Activated CD4-positive, alpha-beta memory T cell treated with anti-CD3 and anti-CD28 coated beads, Interleukin-2, amount 10 ng/mL, durations not matched to agents 7 days and 5 days (primary cell): ENCODE measurements at regions not wholly inside any gene's neighbourhood (a gene's known extent, or its start where the extent isn't known, plus 50 kb on each side); places are given as distances from the start of the nearest gene placed in this dataset.

ENCODE experiments used
- CTCF ChIA-PET: fragments of 350-600 bp; sonication (Branson Sonifier 250); formaldehyde crosslinking; loops from one replicate; lab custom pipeline; 2021; ENCODE audit warnings: antibody characterized with exemption, inconsistent platforms; lab: Charles Lee
- POLR2A ChIA-PET: fragments of 350-600 bp; sonication (Branson Sonifier 250); formaldehyde crosslinking; loops from one replicate; lab custom pipeline; 2021; ENCODE audit warnings: antibody characterized with exemption; lab: Charles Lee
- DNase-seq: peaks from one replicate; pipeline ENCODE4 v3.0.0-alpha.2; 2020
- H3K27ac Mint-ChIP-seq: one replicate; pipeline ENCODE4 v1.8.0; 2021; ENCODE audit warnings: mild to moderate bottlenecking, mixed read lengths
- H3K27me3 Mint-ChIP-seq: one replicate; pipeline ENCODE4 v1.8.0; 2021; ENCODE audit warnings: mixed read lengths
- H3K36me3 Mint-ChIP-seq: one replicate; pipeline ENCODE4 v1.8.0; 2021; ENCODE audit warnings: low read depth, mixed read lengths
- H3K4me1 Mint-ChIP-seq: one replicate; pipeline ENCODE4 v1.8.0; 2021; ENCODE audit warnings: mixed read lengths
- H3K4me3 Mint-ChIP-seq: one replicate; pipeline ENCODE4 v1.8.0; 2021; ENCODE audit warnings: mild to moderate bottlenecking, mixed read lengths
- H3K9me3 Mint-ChIP-seq: one replicate; pipeline ENCODE4 v1.8.0; 2021; ENCODE audit warnings: mixed read lengths

GRCh38 chr4:81963763-81964020 lies 410.1 kb downstream of the HNRNPD start:
- no peaks in the 10 kb centered on the region for H3K4me1 Mint-ChIP-seq
- CTCF ChIA-PET = no interaction called here
- POLR2A ChIA-PET = no interaction called here
- no peaks in the 10 kb centered on the region for H3K27me3 Mint-ChIP-seq
- no peaks in the 10 kb centered on the region for H3K36me3 Mint-ChIP-seq
- no peaks in the 10 kb centered on the region for H3K9me3 Mint-ChIP-seq
- no peak overlapping the region for H3K27ac Mint-ChIP-seq
- no peak for DNase-seq
- no peak overlapping the region for H3K4me3 Mint-ChIP-seq

- no peaks in the 10 kb centered on the region for H3K9me3 Mint-ChIP-seq
- no peaks in the 10 kb centered on the region for H3K4me1 Mint-ChIP-seq
- ChIA-PET CTCF (no interaction called here), POLR2A (no interaction called here)
- no peak overlapping the region for H3K4me3 Mint-ChIP-seq
- H3K27ac Mint-ChIP-seq = no peak overlapping the region
- H3K27me3 Mint-ChIP-seq = no peaks in the 10 kb centered on the region
- no peak for DNase-seq
- no peaks in the 10 kb centered on the region for H3K36me3 Mint-ChIP-seq
Measured at GRCh38 chr4:81963015-81963762, 410.6 kb downstream of the HNRNPD start.

- POLR2A ChIA-PET = no interaction called here
- no peaks in the 10 kb centered on the region for H3K36me3 Mint-ChIP-seq
- H3K4me3 Mint-ChIP-seq = no peak overlapping the region
- no peak for DNase-seq
- H3K9me3 Mint-ChIP-seq = no peaks in the 10 kb centered on the region
- H3K27ac Mint-ChIP-seq = no peak overlapping the region
- no peaks in the 10 kb centered on the region for H3K4me1 Mint-ChIP-seq
- no peaks in the 10 kb centered on the region for H3K27me3 Mint-ChIP-seq
- CTCF ChIA-PET = no interaction called here
Measured at GRCh38 chr4:81960961-81961360, 412.8 kb downstream of the HNRNPD start.

DNA sequence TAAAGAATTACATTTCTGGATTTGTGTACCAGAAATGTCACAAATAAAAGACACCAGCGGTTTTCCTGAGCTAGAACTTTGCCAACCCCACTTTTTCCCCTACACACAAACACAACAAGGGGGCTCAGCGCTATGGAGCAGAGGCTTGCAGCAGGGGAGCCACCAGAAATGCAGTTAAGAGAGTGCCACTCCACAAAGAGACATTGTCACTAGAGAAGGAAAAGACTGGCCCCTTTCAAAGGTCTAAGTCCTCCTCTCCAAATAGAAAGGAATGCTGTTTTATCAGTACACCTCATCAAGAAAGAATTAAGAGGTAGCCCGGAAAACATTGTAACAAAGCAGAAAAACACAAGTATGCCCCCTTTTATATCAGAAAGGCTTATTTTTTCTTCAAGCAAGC lies 419.5 kb downstream of the HNRNPD start:
- no peak for DNase-seq
- no peaks in the 10 kb centered on the region for H3K9me3 Mint-ChIP-seq
- H3K27me3 Mint-ChIP-seq = no peaks in the 10 kb centered on the region
- ChIA-PET CTCF (no interaction called here), POLR2A (no interaction called here)
- H3K36me3 Mint-ChIP-seq = no peaks in the 10 kb centered on the region
- H3K4me1 Mint-ChIP-seq = no peaks in the 10 kb centered on the region
- H3K4me3 Mint-ChIP-seq = no peak overlapping the region
- H3K27ac Mint-ChIP-seq = no peak overlapping the region

- no peak for DNase-seq
- CTCF ChIA-PET = no interaction called here
- POLR2A ChIA-PET = no interaction called here
- no peaks in the 10 kb centered on the region for H3K9me3 Mint-ChIP-seq
- no peaks in the 10 kb centered on the region for H3K4me1 Mint-ChIP-seq
- no peak overlapping the region for H3K4me3 Mint-ChIP-seq
- H3K27ac Mint-ChIP-seq = no peak overlapping the region
- no peaks in the 10 kb centered on the region for H3K36me3 Mint-ChIP-seq
- H3K27me3 Mint-ChIP-seq = peaks cover 5% of the 10 kb centered on the region
Measured at GRCh38 chr4:81951891-81952455, 421.8 kb downstream of the HNRNPD start.

GRCh38 chr4:81946996-81947395 lies 426.8 kb downstream of the HNRNPD start:
- Mint-ChIP-seq H3K4me3 (no peak overlapping the region), H3K4me1 (no peaks in the 10 kb centered on the region), H3K9me3 (no peaks in the 10 kb centered on the region), H3K36me3 (no peaks in the 10 kb centered on the region), H3K27ac (no peak overlapping the region), H3K27me3 (peaks cover 16% of the 10 kb centered on the region)
- no peak for DNase-seq
- POLR2A ChIA-PET = no interaction called here
- CTCF ChIA-PET = no interaction called here

GRCh38 chr4:81930506-81931238 lies 443.1 kb downstream of the HNRNPD start:
- Mint-ChIP-seq H3K36me3 (no peaks in the 10 kb centered on the region), H3K9me3 (no peaks in the 10 kb centered on the region), H3K4me1 (no peaks in the 10 kb centered on the region), H3K27ac (no peak overlapping the region), H3K4me3 (no peak overlapping the region), H3K27me3 (no peaks in the 10 kb centered on the region)
- no peak for DNase-seq
- POLR2A ChIA-PET = no interaction called here
- CTCF ChIA-PET = interaction anchor here (1.7 kb wide), 1 partner anchor 17 kb away, joined by 6 read pairs; no protein-coding TSS in a partner anchor

- H3K4me3 Mint-ChIP-seq = no peak overlapping the region
- H3K27me3 Mint-ChIP-seq = peaks cover 7% of the 10 kb centered on the region
- CTCF ChIA-PET = interaction anchor here (1.5 kb wide), 1 partner anchor 10 kb away, joined by 9 read pairs; no protein-coding TSS in a partner anchor
Measured at GRCh38 chr4:81923140-81923539, 450.7 kb downstream of the HNRNPD start.

GRCh38 chr4:81922313-81922712 lies 450.6 kb upstream of the RASGEF1B start:
- POLR2A ChIA-PET = no interaction called here
- Mint-ChIP-seq H3K4me1 (peaks cover 2% of the 10 kb centered on the region), H3K27me3 (peaks cover 9% of the 10 kb centered on the region), H3K4me3 (no peak overlapping the region), H3K36me3 (no peaks in the 10 kb centered on the region), H3K27ac (no peak overlapping the region), H3K9me3 (no peaks in the 10 kb centered on the region)
- CTCF ChIA-PET = interaction anchor here (1.5 kb wide), 1 partner anchor 9 kb away, joined by 9 read pairs; no protein-coding TSS in a partner anchor
- no peak for DNase-seq

More at GRCh38 chr4:81923140-81923539, 450.7 kb downstream of the HNRNPD start:
- Mint-ChIP-seq H3K36me3 (no peaks in the 10 kb centered on the region), H3K9me3 (no peaks in the 10 kb centered on the region), H3K27ac (no peak overlapping the region), H3K4me1 (peaks cover 2% of the 10 kb centered on the region)
- POLR2A ChIA-PET = no interaction called here
- no peak for DNase-seq

DNA sequence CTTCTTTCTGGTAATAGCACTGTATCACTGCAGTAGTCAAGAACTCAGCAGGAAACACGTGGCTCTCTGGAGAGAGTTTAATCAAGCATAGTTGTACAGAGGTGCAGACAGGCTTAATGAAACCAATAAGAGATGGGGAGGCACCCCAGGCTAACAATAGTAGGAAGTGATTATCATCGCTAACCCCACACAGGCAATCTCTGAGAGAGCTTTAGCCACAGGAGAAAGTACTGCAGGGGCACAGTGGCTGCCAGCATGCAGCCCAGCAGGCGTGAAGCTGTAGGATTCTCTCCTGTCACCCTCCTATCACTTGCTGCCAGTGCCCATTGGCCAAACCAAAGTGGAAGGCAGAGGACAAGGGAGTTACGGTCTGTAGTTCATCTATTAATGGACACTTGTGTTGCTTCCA lies 450.0 kb upstream of the RASGEF1B start:
- Mint-ChIP-seq H3K27me3 (peaks cover 9% of the 10 kb centered on the region), H3K9me3 (no peaks in the 10 kb centered on the region), H3K36me3 (no peaks in the 10 kb centered on the region), H3K4me3 (no peak overlapping the region), H3K27ac (no peak overlapping the region), H3K4me1 (peaks cover 2% of the 10 kb centered on the region)
- CTCF ChIA-PET = interaction anchor here (1.5 kb wide), 1 partner anchor 8 kb away, joined by 9 read pairs; no protein-coding TSS in a partner anchor
- POLR2A ChIA-PET = no interaction called here
- DNase-seq = no peak

- Mint-ChIP-seq H3K4me3 (no peak overlapping the region), H3K27me3 (peaks cover 11% of the 10 kb centered on the region), H3K4me1 (peaks cover 2% of the 10 kb centered on the region), H3K36me3 (no peaks in the 10 kb centered on the region), H3K27ac (no peak overlapping the region), H3K9me3 (no peaks in the 10 kb centered on the region)
- POLR2A ChIA-PET = no interaction called here
- no peak for DNase-seq
- CTCF ChIA-PET = interaction anchor here (1.2 to 1.4 kb wide), 3 partner anchors 11 to 453 kb away, joined by 3 to 6 read pairs (median 5); no protein-coding TSS in a partner anchor
Measured at GRCh38 chr4:81919810-81920209, 448.1 kb upstream of the RASGEF1B start.

- Mint-ChIP-seq H3K9me3 (no peaks in the 10 kb centered on the region), H3K36me3 (no peaks in the 10 kb centered on the region), H3K27me3 (peaks cover 12% of the 10 kb centered on the region), H3K27ac (no peak overlapping the region), H3K4me3 (no peak overlapping the region), H3K4me1 (peaks cover 2% of the 10 kb centered on the region)
- ChIA-PET POLR2A (no interaction called here), CTCF (interaction anchor here (1.2 to 1.4 kb wide), 3 partner anchors 11 to 452 kb away, joined by 3 to 6 read pairs (median 5); no protein-coding TSS in a partner anchor)
- no peak for DNase-seq
Measured at GRCh38 chr4:81919223-81919622, 447.5 kb upstream of the RASGEF1B start.

DNA sequence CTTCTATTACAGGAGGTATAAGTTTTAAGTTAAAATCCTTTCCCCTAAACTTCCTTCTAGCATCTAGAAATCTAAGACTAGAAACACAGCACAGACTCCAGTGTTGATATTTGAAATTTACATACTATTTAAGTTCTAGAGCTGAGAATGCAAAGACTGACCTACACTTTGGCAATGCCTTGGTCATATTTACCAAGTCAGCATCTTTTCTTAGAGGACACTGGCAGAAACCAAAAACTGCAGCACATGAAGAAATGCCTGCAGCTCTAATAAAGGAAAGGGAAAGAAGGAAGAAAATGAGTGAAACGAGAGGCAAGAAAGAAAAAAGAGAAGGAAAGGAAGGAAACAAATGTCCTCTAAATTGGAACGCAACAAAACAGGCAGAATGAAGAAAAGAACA lies 443.7 kb upstream of the RASGEF1B start:
- H3K36me3 Mint-ChIP-seq = no peaks in the 10 kb centered on the region
- H3K27me3 Mint-ChIP-seq = peaks cover 14% of the 10 kb centered on the region
- DNase-seq = no peak
- no peaks in the 10 kb centered on the region for H3K9me3 Mint-ChIP-seq
- CTCF ChIA-PET = interaction anchor here (0.7 kb wide), 1 partner anchor 9 kb away, joined by 3 read pairs; no protein-coding TSS in a partner anchor
- H3K27ac Mint-ChIP-seq = no peak overlapping the region
- H3K4me3 Mint-ChIP-seq = no peak overlapping the region
- no peaks in the 10 kb centered on the region for H3K4me1 Mint-ChIP-seq
- POLR2A ChIA-PET = no interaction called here
